HFF-Myc (cell line): ENCODE measurements at regions not wholly inside any gene's neighbourhood (a gene's known extent, or its start where the extent isn't known, plus 50 kb on each side); places are given as distances from the start of the nearest gene placed in this dataset.

ENCODE experiments used
- DNase-seq: peaks from one replicate; pipeline ENCODE4 v3.0.0-alpha.2; 2011; ENCODE audit warnings: low read depth; ENCODE audit errors: extremely low read depth
- H3K4me3 ChIP-seq: replicated peaks from 2 replicates; pipeline ENCODE4 v1.5.1; 2011; ENCODE audit warnings: low read depth, mild to moderate bottlenecking, control low read depth, low read length
- CTCF ChIP-seq: IDR thresholded peaks from 2 replicates; pipeline ENCODE4 v1.5.1; 2012; ENCODE audit warnings: mild to moderate bottlenecking, low read depth, low read length, control low read depth; ENCODE audit errors: missing control alignments

GRCh38 chr14:25488961-25489360 lies 439.0 kb upstream of the STXBP6 start:
- TF ChIP-seq CTCF, result no peak
- DNase-seq, result no peak
- no peak overlapping the region for H3K4me3 ChIP-seq

- no peak overlapping the region for H3K4me3 ChIP-seq
- no peak for TF ChIP-seq CTCF
- DNase-seq, result no peak
Measured at GRCh38 chr14:25485381-25485780, 435.4 kb upstream of the STXBP6 start.

- no peak for TF ChIP-seq CTCF
- no peak overlapping the region for H3K4me3 ChIP-seq
- no peak for DNase-seq
Measured at GRCh38 chr14:25484906-25485305, 435.0 kb upstream of the STXBP6 start.

- no peak for TF ChIP-seq CTCF
- H3K4me3 ChIP-seq, result no peak overlapping the region
- DNase-seq, result no peak
Measured at GRCh38 chr14:25484235-25484634, 434.3 kb upstream of the STXBP6 start.

- DNase-seq, result no peak
- TF ChIP-seq CTCF, result no peak
Measured at GRCh38 chr14:25477316-25478098, 427.6 kb upstream of the STXBP6 start.

GRCh38 chr14:25472700-25473099 lies 422.8 kb upstream of the STXBP6 start:
- no peak for DNase-seq
- no peak for TF ChIP-seq CTCF
- H3K4me3 ChIP-seq, result no peak overlapping the region

More at GRCh38 chr14:25477316-25478098, 427.6 kb upstream of the STXBP6 start:
- H3K4me3 ChIP-seq, result no peak overlapping the region

GRCh38 chr14:25464772-25465171 lies 414.8 kb upstream of the STXBP6 start:
- TF ChIP-seq CTCF, result no peak
- no peak for DNase-seq
- H3K4me3 ChIP-seq, result no peak overlapping the region
